Neutrophil (primary cell): ENCODE measurements at regions not wholly inside any gene's neighbourhood (a gene's known extent, or its start where the extent isn't known, plus 50 kb on each side); places are given as distances from the start of the nearest gene placed in this dataset.

Experiments
- H3K27ac ChIP-seq: fragments of 200-600 bp; sonication (generic); 2 replicates; pipeline ENCODE4 v1.5.1; 2016; ENCODE audit warnings: mild to moderate bottlenecking, moderate library complexity
- H3K27me3 ChIP-seq: fragments of 200-600 bp; sonication (generic); 2 replicates; pipeline ENCODE4 v1.6.0; 2016; ENCODE audit warnings: mild to moderate bottlenecking
- H3K36me3 ChIP-seq: fragments of 200-600 bp; sonication (generic); 2 replicates; pipeline ENCODE4 v1.5.1; 2017
- H3K4me1 ChIP-seq, 2 experiments: fragments of 200-600 bp in 1 of 2; sonication (generic) in 1 of 2; 1 replicate in 1 of 2; 2 replicates in 1 of 2; pipeline versions ENCODE4 v1.5.1 to v1.6.1; 2013 to 2016; ENCODE audit warnings: low read depth in 1 of 2, low read length in 1 of 2, mild to moderate bottlenecking in 1 of 2, moderate library complexity in 1 of 2; ENCODE audit not compliant: control insufficient read depth in 1 of 2, insufficient read depth in 1 of 2
- H3K4me3 ChIP-seq, 2 experiments: fragments of 200-600 bp in 1 of 2; sonication (generic) in 1 of 2; 1 replicate in 1 of 2; 2 replicates in 1 of 2; pipeline ENCODE4 v1.5.1; 2013 to 2016; ENCODE audit warnings: low read depth in 1 of 2, low read length in 1 of 2, mild to moderate bottlenecking in 1 of 2, moderate library complexity in 1 of 2
- H3K9me3 ChIP-seq: fragments of 200-600 bp; sonication (generic); 2 replicates; pipeline ENCODE4 v1.5.1; 2016
- CTCF ChIP-seq: fragments of 200-600 bp; sonication (generic); IDR thresholded peaks from 2 replicates; pipeline ENCODE4 v1.5.1; 2016; ENCODE audit warnings: antibody characterized with exemption

GRCh38 chr16:59319871-59320270 lies 585.8 kb upstream of the GOT2 start:
- H3K27me3 ChIP-seq, result no peaks in the 10 kb centered on the region
- H3K4me3 ChIP-seq, result no peak overlapping the region
- H3K4me1 ChIP-seq, result no peaks in the 10 kb centered on the region
- no peaks in the 10 kb centered on the region for H3K36me3 ChIP-seq
- no peaks in the 10 kb centered on the region for H3K9me3 ChIP-seq
- H3K27ac ChIP-seq, result no peak overlapping the region
- TF ChIP-seq CTCF, result no peak

GRCh38 chr16:59305850-59306249 lies 571.7 kb upstream of the GOT2 start:
- H3K36me3 ChIP-seq, result no peaks in the 10 kb centered on the region
- no peak for TF ChIP-seq CTCF
- no peaks in the 10 kb centered on the region for H3K27me3 ChIP-seq
- no peaks in the 10 kb centered on the region for H3K4me1 ChIP-seq
- no peak overlapping the region for H3K27ac ChIP-seq
- H3K4me3 ChIP-seq, result no peak overlapping the region
- H3K9me3 ChIP-seq, result no peaks in the 10 kb centered on the region

DNA sequence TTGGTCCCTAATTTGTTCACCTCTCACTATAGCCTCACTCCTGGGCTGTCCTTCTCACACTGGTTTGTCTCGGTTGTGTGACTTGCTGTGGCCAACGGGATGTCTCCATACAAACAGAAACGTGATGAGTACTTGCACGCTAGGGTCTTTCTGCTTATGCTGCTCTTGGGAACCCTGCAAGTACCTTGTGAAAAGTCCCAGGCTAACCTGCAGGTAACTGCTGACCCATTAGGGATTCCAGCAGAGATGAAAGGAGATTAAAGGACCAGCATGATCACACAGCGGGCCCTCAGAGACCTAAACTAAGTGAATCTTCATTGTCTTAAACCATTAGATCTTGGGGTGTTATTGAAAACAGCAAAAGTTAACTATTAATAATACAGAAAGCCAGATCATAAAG lies 562.8 kb upstream of the GOT2 start:
- TF ChIP-seq CTCF, result no peak

DNA sequence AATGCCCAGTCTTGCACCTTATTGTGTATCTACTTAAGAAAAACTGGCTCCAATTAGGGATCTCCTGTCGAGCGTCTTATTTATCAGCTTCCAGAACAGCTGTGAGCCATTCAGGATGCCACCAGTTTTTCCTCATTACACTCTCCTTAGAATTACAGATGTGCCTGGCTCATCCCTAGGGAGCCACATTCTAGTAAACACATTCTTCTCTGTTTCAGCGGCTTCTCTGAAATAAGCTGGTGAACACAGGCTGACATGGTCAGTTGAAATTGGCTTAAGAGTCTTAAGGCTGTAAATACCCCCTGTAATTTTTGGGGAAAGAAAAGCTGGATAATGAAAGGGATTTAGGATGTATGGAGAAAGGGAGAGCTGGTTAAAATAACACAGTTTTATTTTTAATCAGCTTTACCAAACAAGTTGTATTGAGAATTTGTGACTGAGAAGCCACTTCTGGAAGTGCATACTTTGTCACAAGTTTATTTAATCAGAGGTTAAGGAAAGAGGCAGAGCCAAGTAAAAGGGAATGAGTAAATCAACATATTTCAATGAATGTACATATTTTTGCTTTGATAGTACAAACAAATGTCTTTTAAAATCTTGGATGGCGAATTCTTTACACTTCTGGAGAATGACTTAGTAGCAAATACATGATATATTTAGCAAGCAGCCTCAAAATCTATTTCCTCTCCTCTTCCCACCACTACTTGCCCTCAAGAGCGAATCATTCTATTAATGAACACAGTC lies 562.0 kb upstream of the GOT2 start:
- Histone ChIP-seq H3K4me1 (no peaks in the 10 kb centered on the region), H3K9me3 (no peaks in the 10 kb centered on the region), H3K27me3 (no peaks in the 10 kb centered on the region), H3K27ac (no peak overlapping the region), H3K36me3 (no peaks in the 10 kb centered on the region), H3K4me3 (no peak overlapping the region)
- TF ChIP-seq CTCF, result no peak

More for the DNA sequence above, 562.8 kb upstream of the GOT2 start:
- no peaks in the 10 kb centered on the region for H3K36me3 ChIP-seq
- H3K27me3 ChIP-seq, result no peaks in the 10 kb centered on the region
- no peaks in the 10 kb centered on the region for H3K4me1 ChIP-seq
- H3K9me3 ChIP-seq, result no peaks in the 10 kb centered on the region
- H3K4me3 ChIP-seq, result no peak overlapping the region
- no peak overlapping the region for H3K27ac ChIP-seq

- no peak overlapping the region for H3K4me3 ChIP-seq
- no peaks in the 10 kb centered on the region for H3K4me1 ChIP-seq
- no peak for TF ChIP-seq CTCF
- H3K9me3 ChIP-seq, result no peaks in the 10 kb centered on the region
- H3K36me3 ChIP-seq, result no peaks in the 10 kb centered on the region
- no peak overlapping the region for H3K27ac ChIP-seq
- H3K27me3 ChIP-seq, result no peaks in the 10 kb centered on the region
Measured at GRCh38 chr16:59295474-59295873, 561.4 kb upstream of the GOT2 start.
